Hepatocyte (in vitro differentiated cells): ENCODE measurements at regions not wholly inside any gene's neighbourhood (a gene's known extent, or its start where the extent isn't known, plus 50 kb on each side); places are given as distances from the start of the nearest gene placed in this dataset.

Source experiments
- DNase-seq: peaks from one replicate; pipeline ENCODE4 v3.0.0-alpha.2; 2016; ENCODE audit warnings: low spot score
- H2AFZ ChIP-seq: fragments of 200-600 bp; sonication (generic); 2 replicates; pipeline ENCODE4 v1.6.0; 2016; ENCODE audit warnings: antibody characterized with exemption, mild to moderate bottlenecking
- H3K27ac ChIP-seq: fragments of 200-600 bp; sonication (generic); 2 replicates; pipeline ENCODE4 v1.5.1; 2016; ENCODE audit warnings: mild to moderate bottlenecking
- H3K27me3 ChIP-seq: fragments of 200-600 bp; sonication (generic); 2 replicates; pipeline ENCODE4 v1.6.1; 2016
- H3K36me3 ChIP-seq: fragments of 200-600 bp; sonication (generic); replicated peaks from 2 replicates; pipeline ENCODE4 v1.5.1; 2016; ENCODE audit warnings: low read depth; ENCODE audit not compliant: insufficient read depth
- H3K4me1 ChIP-seq: fragments of 200-600 bp; sonication (generic); 2 replicates; pipeline ENCODE4 v1.5.1; 2016; ENCODE audit warnings: mild to moderate bottlenecking, moderate library complexity; ENCODE audit not compliant: insufficient read depth
- H3K4me2 ChIP-seq: fragments of 200-600 bp; sonication (generic); 2 replicates; pipeline ENCODE4 v1.6.0; 2016
- H3K4me3 ChIP-seq: fragments of 200-600 bp; sonication (generic); 2 replicates; pipeline ENCODE4 v1.5.1; 2016; ENCODE audit warnings: mild to moderate bottlenecking
- H3K79me2 ChIP-seq: fragments of 200-600 bp; sonication (generic); 2 replicates; pipeline ENCODE4 v1.6.0; 2017; ENCODE audit warnings: mild to moderate bottlenecking
- H3K9me2 ChIP-seq: fragments of 200-600 bp; sonication (generic); replicated peaks from 2 replicates; pipeline ENCODE4 v1.6.0; 2017; ENCODE audit warnings: mild to moderate bottlenecking; ENCODE audit not compliant: insufficient read depth
- H3K9me3 ChIP-seq: fragments of 200-600 bp; sonication (generic); 2 replicates; pipeline ENCODE4 v1.5.1; 2016; ENCODE audit warnings: low read depth, mild to moderate bottlenecking
- H4K20me1 ChIP-seq: fragments of 200-600 bp; sonication (generic); 2 replicates; pipeline ENCODE4 v1.6.0; 2016; ENCODE audit warnings: mild to moderate bottlenecking; ENCODE audit not compliant: insufficient read depth, poor library complexity, severe bottlenecking
- EZH2 ChIP-seq: fragments of 200-600 bp; sonication (generic); IDR thresholded peaks from 2 replicates; pipeline ENCODE4 v1.6.1; 2016; ENCODE audit warnings: antibody characterized with exemption, mild to moderate bottlenecking, borderline replicate concordance
- EZH2phosphoT487 ChIP-seq: fragments of 200-600 bp; sonication (generic); IDR thresholded peaks from one replicate; pipeline ENCODE4 v1.6.1; 2018; ENCODE audit warnings: antibody characterized with exemption, mild to moderate bottlenecking, low read depth, moderate library complexity; ENCODE audit not compliant: unreplicated experiment, severe bottlenecking
- WGBS: methylation state at CpG from one replicate; pipeline ENCODE4 v1.1.6; 2016; ENCODE audit warnings: low lambda C conversion rate; ENCODE audit errors: missing lambda C conversion rate; 5-methylcytosine and 5-hydroxymethylcytosine counted together
- TF ChIP-seq, protein P1 (sequence below): fragments of 200-600 bp; sonication (generic); IDR thresholded peaks from 2 replicates; pipeline ENCODE4 v1.5.1; 2016; ENCODE audit warnings: antibody characterized with exemption, mild to moderate bottlenecking; ENCODE audit not compliant: poor library complexity

- no peak overlapping the region for H2AFZ ChIP-seq
- no peak for DNase-seq
- no peaks in the 10 kb centered on the region for H3K27me3 ChIP-seq
- H3K79me2 ChIP-seq = no peaks in the 10 kb centered on the region
- no peak overlapping the region for H3K27ac ChIP-seq
- no peaks in the 10 kb centered on the region for H3K4me1 ChIP-seq
- no peaks in the 10 kb centered on the region for H4K20me1 ChIP-seq
- H3K4me3 ChIP-seq = no peak overlapping the region
- 91% methylated on average over 2 of the region's 2 CpGs for WGBS
- TF ChIP-seq, protein P1, sequence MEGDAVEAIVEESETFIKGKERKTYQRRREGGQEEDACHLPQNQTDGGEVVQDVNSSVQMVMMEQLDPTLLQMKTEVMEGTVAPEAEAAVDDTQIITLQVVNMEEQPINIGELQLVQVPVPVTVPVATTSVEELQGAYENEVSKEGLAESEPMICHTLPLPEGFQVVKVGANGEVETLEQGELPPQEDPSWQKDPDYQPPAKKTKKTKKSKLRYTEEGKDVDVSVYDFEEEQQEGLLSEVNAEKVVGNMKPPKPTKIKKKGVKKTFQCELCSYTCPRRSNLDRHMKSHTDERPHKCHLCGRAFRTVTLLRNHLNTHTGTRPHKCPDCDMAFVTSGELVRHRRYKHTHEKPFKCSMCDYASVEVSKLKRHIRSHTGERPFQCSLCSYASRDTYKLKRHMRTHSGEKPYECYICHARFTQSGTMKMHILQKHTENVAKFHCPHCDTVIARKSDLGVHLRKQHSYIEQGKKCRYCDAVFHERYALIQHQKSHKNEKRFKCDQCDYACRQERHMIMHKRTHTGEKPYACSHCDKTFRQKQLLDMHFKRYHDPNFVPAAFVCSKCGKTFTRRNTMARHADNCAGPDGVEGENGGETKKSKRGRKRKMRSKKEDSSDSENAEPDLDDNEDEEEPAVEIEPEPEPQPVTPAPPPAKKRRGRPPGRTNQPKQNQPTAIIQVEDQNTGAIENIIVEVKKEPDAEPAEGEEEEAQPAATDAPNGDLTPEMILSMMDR = no peak
- TF ChIP-seq EZH2phosphoT487 (no peak), EZH2 (no peak)
- no peaks in the 10 kb centered on the region for H3K9me2 ChIP-seq
- no peaks in the 10 kb centered on the region for H3K36me3 ChIP-seq
- no peaks in the 10 kb centered on the region for H3K9me3 ChIP-seq
- H3K4me2 ChIP-seq = no peak overlapping the region
Observed at GRCh38 chr11:128086794-128087193, 500.6 kb downstream of the ETS1 start.

DNA sequence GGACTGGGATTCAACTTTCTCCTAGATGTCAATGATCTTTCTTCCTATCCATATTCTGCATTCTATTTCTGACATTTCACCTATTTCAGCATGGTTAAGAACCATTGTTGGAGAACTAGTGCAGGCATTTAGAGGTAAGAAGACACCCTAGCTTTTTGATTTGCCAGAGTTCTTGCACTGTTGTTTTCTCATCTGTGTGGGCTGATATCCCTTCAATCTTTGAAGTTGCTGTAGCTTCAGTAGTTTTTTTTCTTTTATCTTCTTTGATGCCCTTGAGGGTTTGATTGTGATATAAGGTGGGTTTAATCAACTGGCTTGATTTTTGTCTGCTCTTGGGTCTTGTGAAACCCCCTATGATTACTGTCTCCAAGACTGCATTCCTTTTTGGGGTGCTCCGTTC lies 502.1 kb downstream of the ETS1 start:
- Histone ChIP-seq H3K9me3 (no peaks in the 10 kb centered on the region), H4K20me1 (no peaks in the 10 kb centered on the region), H3K4me1 (no peaks in the 10 kb centered on the region), H3K9me2 (no peaks in the 10 kb centered on the region), H2AFZ (no peak overlapping the region), H3K4me3 (no peak overlapping the region), H3K27me3 (no peaks in the 10 kb centered on the region), H3K79me2 (no peaks in the 10 kb centered on the region), H3K36me3 (no peaks in the 10 kb centered on the region), H3K4me2 (no peak overlapping the region), H3K27ac (no peak overlapping the region)
- no peak for TF ChIP-seq EZH2phosphoT487
- no peak for TF ChIP-seq EZH2
- TF ChIP-seq, protein P1 = no peak
- 63% methylated on average over 1 of the region's 1 CpG for WGBS
- DNase-seq = no peak

GRCh38 chr11:128082574-128082973 lies 504.8 kb downstream of the ETS1 start:
- TF ChIP-seq EZH2phosphoT487 (no peak), EZH2 (no peak)
- TF ChIP-seq, protein P1 = no peak

GRCh38 chr11:128069665-128070064 lies 517.7 kb downstream of the ETS1 start:
- Histone ChIP-seq H3K27me3 (no peaks in the 10 kb centered on the region), H3K36me3 (no peaks in the 10 kb centered on the region), H3K79me2 (no peaks in the 10 kb centered on the region), H3K4me2 (no peak overlapping the region), H4K20me1 (no peaks in the 10 kb centered on the region), H3K4me1 (no peaks in the 10 kb centered on the region), H2AFZ (no peak overlapping the region), H3K27ac (no peak overlapping the region), H3K9me2 (no peaks in the 10 kb centered on the region), H3K9me3 (no peaks in the 10 kb centered on the region), H3K4me3 (no peak overlapping the region)
- TF ChIP-seq, protein P1 = no peak
- TF ChIP-seq EZH2 (no peak), EZH2phosphoT487 (no peak)
- DNase-seq = no peak
- WGBS = 54% methylated on average over 2 of the region's 2 CpGs

More at GRCh38 chr11:128082574-128082973, 504.8 kb downstream of the ETS1 start:
- no peaks in the 10 kb centered on the region for H4K20me1 ChIP-seq
- H3K9me2 ChIP-seq = no peaks in the 10 kb centered on the region
- no peaks in the 10 kb centered on the region for H3K4me1 ChIP-seq
- H3K27ac ChIP-seq = no peak overlapping the region
- H3K4me3 ChIP-seq = no peak overlapping the region
- H3K27me3 ChIP-seq = no peaks in the 10 kb centered on the region
- no peaks in the 10 kb centered on the region for H3K9me3 ChIP-seq
- H3K36me3 ChIP-seq = no peaks in the 10 kb centered on the region
- no peak overlapping the region for H2AFZ ChIP-seq
- no peaks in the 10 kb centered on the region for H3K79me2 ChIP-seq
- WGBS = 79% methylated on average over 2 of the region's 2 CpGs
- no peak for DNase-seq
- no peak overlapping the region for H3K4me2 ChIP-seq
